ENCODE measurements at regions not wholly inside any gene's neighbourhood (a gene's known extent, or its start where the extent isn't known, plus 50 kb on each side); places are given as distances from the start of the nearest gene placed in this dataset.

DNA sequence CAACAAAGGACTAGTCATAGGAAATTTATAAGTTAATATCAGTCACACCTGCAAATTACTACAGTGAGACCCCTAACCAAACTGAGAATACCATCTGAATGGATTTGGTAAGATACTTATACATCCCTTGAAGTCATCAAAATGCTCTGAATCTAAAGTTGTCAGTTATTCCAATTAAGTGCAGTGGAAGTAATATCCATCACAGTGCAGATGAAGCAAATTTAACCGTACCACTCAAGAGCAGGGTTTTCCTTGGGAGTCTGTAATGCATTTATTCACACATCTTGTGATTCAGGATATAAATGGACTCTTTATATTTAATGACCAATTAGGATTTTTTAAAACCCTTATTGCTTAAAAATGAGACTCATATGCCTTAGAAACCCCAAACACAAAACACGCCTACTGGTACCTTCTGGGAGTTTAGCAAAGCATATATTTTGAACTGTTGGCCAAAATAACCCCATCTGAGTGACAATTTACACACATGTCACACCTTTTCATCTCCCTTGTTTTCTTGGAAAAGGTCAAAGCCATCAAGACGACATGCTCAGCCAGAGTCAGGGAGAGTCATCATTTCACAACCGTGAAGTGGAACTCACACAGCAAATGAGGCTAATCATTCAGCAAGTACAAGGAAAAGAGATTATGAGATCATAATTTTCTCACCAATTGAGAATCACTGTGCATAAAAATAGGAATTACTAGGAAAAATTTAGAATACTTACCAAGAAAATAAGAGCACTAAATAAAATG lies 303.7 kb downstream of the HNRNPD start:
- TF ChIP-seq, protein P1, sequence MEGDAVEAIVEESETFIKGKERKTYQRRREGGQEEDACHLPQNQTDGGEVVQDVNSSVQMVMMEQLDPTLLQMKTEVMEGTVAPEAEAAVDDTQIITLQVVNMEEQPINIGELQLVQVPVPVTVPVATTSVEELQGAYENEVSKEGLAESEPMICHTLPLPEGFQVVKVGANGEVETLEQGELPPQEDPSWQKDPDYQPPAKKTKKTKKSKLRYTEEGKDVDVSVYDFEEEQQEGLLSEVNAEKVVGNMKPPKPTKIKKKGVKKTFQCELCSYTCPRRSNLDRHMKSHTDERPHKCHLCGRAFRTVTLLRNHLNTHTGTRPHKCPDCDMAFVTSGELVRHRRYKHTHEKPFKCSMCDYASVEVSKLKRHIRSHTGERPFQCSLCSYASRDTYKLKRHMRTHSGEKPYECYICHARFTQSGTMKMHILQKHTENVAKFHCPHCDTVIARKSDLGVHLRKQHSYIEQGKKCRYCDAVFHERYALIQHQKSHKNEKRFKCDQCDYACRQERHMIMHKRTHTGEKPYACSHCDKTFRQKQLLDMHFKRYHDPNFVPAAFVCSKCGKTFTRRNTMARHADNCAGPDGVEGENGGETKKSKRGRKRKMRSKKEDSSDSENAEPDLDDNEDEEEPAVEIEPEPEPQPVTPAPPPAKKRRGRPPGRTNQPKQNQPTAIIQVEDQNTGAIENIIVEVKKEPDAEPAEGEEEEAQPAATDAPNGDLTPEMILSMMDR (IDR thresholded peaks at IDR 0.05): no peak
- TF ChIP-seq ZFX (IDR thresholded peaks at IDR 0.05; ENCODE audit: borderline replicate concordance): no peak

All from 22Rv1 (cell line).